LNCAP (cell line): ENCODE measurements at regions not wholly inside any gene's neighbourhood (a gene's known extent, or its start where the extent isn't known, plus 50 kb on each side); places are given as distances from the start of the nearest gene placed in this dataset.

ENCODE experiments used
- CTCF ChIP-seq: fragments of 450-650 bp; IDR thresholded peaks from 2 replicates; pipeline ENCODE4 v1.5.1; 2017; ENCODE audit warnings: mild to moderate bottlenecking

- no peak for TF ChIP-seq CTCF
These were observed 1160.9 kb upstream of the TMEM132C start for GRCh38 chr12:127106041-127106440.

DNA sequence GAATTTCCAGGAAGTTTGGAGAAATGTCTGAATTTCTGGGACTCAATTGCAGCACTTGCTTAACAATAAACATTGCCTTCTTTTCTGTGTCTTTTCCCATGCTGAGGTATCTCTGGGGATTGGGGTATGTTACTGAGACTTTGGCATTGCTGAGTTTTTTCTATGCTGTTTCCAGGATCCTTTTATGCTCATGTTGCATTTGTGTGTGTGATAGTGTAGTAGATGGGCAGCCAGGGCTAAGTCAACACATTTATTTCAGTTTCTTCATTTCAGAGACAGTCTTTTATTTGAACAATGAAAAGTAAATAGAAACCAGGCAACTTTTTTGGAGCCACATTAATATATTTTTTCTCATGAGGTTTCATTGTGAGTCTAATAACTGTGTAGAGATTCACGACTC is 1160.3 kb upstream of the TMEM132C start:
- no peak for TF ChIP-seq CTCF

- TF ChIP-seq CTCF: no peak
These were observed 1159.2 kb upstream of the TMEM132C start for GRCh38 chr12:127107744-127108143.

DNA sequence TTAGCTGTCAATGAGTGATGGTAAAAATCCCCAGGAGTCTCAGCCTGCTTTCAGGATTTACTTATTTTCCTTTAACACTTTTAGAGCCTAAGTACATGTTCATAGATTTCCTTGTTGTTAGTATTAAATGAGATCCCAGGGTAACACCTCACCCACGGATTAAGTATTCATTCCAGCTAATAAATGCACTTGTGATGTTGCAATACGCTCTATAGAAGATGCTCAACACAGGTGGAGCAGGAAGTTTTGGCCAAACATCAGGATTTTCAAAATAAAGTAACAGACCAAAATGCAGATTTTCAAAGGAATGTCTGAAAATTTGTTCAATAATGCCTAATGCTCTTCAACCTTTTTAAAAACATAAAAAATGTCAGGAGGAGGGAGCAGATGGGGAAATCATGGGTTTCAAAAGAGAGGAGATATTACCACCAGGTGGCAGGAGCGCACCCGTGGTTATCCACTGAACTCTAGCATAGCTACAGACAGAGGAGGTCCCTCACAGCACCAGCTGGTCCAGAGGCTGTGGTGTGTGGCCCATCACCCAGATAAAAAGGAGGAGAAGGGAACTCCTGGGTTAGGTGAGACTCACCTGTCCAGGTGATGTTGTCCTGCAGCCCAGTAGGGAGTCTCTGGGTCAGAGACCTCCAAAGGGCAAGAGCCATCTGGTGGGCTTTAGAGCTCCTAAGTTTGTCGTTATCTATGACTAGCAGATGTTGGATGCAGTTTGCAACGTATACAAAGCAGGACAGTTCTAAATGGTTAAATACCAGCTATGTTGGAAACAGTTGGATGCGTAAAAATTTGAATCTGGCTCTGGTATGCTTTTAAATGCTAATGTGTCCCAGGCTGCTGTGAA is 1158.4 kb upstream of the TMEM132C start:
- TF ChIP-seq CTCF: peak; percentile 60

- no peak for TF ChIP-seq CTCF
These were observed 1153.0 kb upstream of the TMEM132C start for GRCh38 chr12:127113945-127114344.

DNA sequence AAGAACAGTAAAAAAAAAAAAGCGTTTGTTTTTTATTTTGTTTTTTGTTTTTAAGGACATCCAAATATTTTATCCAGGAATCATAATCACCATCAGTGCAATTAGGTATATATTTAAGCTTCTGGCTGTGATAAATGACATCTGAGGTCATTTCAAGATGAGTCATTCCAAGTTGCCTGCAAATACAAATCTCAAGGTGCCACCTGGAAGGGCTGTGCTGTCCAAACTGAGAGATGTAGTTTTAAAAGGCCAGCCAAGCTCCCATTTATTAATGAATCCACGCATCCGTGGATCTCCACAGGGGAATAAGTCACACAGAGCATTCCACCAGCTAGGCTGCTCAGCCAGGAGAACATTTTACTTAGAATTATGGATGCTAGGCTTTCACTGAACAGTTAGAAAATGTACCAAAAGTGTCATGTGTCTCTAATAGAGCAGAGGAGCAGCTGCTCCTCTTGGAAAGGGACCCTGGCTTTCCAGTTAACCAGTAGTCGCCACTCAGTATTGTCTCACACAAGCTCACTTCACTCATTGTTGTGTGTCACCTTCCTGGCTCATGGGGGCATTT is 1151.4 kb upstream of the TMEM132C start:
- no peak for TF ChIP-seq CTCF

- TF ChIP-seq CTCF: no peak
These were observed 1148.7 kb upstream of the TMEM132C start for GRCh38 chr12:127118251-127118650.
